DND-41 (cell line): ENCODE measurements at regions not wholly inside any gene's neighbourhood (a gene's known extent, or its start where the extent isn't known, plus 50 kb on each side); places are given as distances from the start of the nearest gene placed in this dataset.

Source experiments
- ATAC-seq: fragments of 200-7000 bp; cut with Tn5 transposase; 3 replicates; pipeline ENCODE4 v1.9.1; 2021; ENCODE audit warnings: low read depth; ENCODE audit not compliant: insufficient read depth
- DNase-seq: peaks from one replicate; pipeline ENCODE4 v3.0.0-alpha.2; 2020
- H2AFZ ChIP-seq: 2 replicates; pipeline ENCODE4 v1.6.0; 2012; ENCODE audit warnings: low read depth, low read length
- H3K27ac ChIP-seq: 2 replicates; pipeline ENCODE4 v1.5.1; 2012; ENCODE audit warnings: low read length, inconsistent platforms
- H3K27me3 ChIP-seq: fragments of 200-600 bp; sonication (generic); 2 replicates; pipeline ENCODE4 v1.6.0; 2012; ENCODE audit warnings: low read length, mild to moderate bottlenecking, inconsistent platforms; ENCODE audit not compliant: insufficient read depth, poor library complexity
- H3K36me3 ChIP-seq: 2 replicates; pipeline ENCODE4 v1.5.1; 2012; ENCODE audit warnings: low read length, inconsistent platforms; ENCODE audit not compliant: insufficient read depth
- H3K4me1 ChIP-seq: 2 replicates; pipeline ENCODE4 v1.5.1; 2012; ENCODE audit warnings: mild to moderate bottlenecking, low read length; ENCODE audit not compliant: insufficient read depth
- H3K4me2 ChIP-seq: 2 replicates; pipeline ENCODE4 v1.6.0; 2012; ENCODE audit warnings: mild to moderate bottlenecking, moderate library complexity, low read length, inconsistent platforms; ENCODE audit not compliant: insufficient read depth
- H3K4me3 ChIP-seq, 2 experiments: fragments of 200-600 bp in 1 of 2; shearing (Covaris generic) in 1 of 2; 2 replicates each; pipeline ENCODE4 v1.5.1; 2012 to 2016; ENCODE audit warnings: inconsistent platforms in 2 of 2, low read length in 2 of 2, mild to moderate bottlenecking in 2 of 2, low read depth in 1 of 2, moderate library complexity in 1 of 2
- H3K79me2 ChIP-seq: 2 replicates; pipeline ENCODE4 v1.6.0; 2012; ENCODE audit warnings: low read length, inconsistent platforms; ENCODE audit not compliant: insufficient read depth
- H3K9ac ChIP-seq: 2 replicates; pipeline ENCODE4 v1.6.0; 2012; ENCODE audit warnings: low read depth, mild to moderate bottlenecking, inconsistent platforms, low read length, moderate library complexity
- H3K9me3 ChIP-seq: 2 replicates; pipeline ENCODE4 v1.5.1; 2012; ENCODE audit warnings: low read length, moderate library complexity, mild to moderate bottlenecking, inconsistent platforms; ENCODE audit not compliant: insufficient read depth, severe bottlenecking
- H4K20me1 ChIP-seq: 2 replicates; pipeline ENCODE4 v1.6.0; 2012; ENCODE audit warnings: low read length; ENCODE audit not compliant: insufficient read depth
- CTCF ChIP-seq: IDR thresholded peaks from 2 replicates; pipeline ENCODE4 v1.5.1; 2012; ENCODE audit warnings: borderline replicate concordance, low read length, moderate library complexity, mild to moderate bottlenecking; ENCODE audit not compliant: poor library complexity, severe bottlenecking; ENCODE audit errors: extremely low read depth
- EZH2 ChIP-seq: IDR thresholded peaks from 3 replicates; pipeline ENCODE4 v1.6.1; 2012; ENCODE audit warnings: borderline replicate concordance, low read depth, mild to moderate bottlenecking, moderate library complexity, low read length, inconsistent platforms; ENCODE audit not compliant: severe bottlenecking

DNA sequence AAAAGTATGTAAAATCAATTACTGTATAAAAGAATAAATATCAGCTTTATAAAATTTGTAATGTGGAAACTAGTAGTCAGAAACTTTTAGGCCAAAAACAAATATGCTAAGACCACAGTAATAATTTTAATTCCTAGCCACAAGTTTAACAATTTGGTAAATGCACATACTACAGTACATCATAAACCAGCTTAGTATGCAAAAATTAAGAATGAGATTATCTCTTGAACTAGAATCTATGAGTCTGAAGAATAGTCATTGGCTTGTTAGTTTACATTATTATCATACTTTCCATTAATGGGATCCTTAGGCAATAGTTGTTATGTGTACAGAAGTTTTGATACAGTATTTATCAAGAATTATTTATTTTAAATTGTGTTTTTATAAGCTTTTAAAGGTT lies 491.9 kb upstream of the FSIP2 start:
- TF ChIP-seq EZH2 = no peak
- TF ChIP-seq CTCF = no peak
- H3K36me3 ChIP-seq = no peaks in the 10 kb centered on the region
- ATAC-seq = no peak
- no peak overlapping the region for H3K4me3 ChIP-seq
- H3K79me2 ChIP-seq = no peaks in the 10 kb centered on the region
- H3K4me2 ChIP-seq = no peak overlapping the region
- no peaks in the 10 kb centered on the region for H4K20me1 ChIP-seq
- H3K4me1 ChIP-seq = no peaks in the 10 kb centered on the region
- no peak for DNase-seq
- H3K27ac ChIP-seq = no peak overlapping the region
- H3K9ac ChIP-seq = no peak overlapping the region
- H3K9me3 ChIP-seq = no peaks in the 10 kb centered on the region
- H3K27me3 ChIP-seq = no peaks in the 10 kb centered on the region
- no peak overlapping the region for H2AFZ ChIP-seq

DNA sequence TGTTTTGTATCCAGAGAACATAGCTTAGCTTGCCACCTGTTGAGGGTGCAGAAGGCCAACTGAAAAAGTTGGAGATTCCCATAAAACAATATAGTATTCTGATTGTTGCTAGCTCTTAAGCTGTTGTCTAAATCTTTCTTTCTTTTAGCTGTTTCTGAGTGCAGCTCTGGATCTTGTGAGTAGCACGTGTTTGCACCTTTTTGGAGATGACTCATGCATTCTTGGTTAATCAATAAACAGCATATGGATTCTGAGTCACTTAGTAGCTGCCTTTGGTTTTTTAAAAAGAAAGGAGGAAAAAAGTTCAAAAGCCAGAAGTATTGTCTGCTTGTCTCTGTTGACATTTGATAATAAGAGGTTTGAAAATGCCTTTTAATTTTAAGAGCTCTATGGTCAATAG lies 483.0 kb upstream of the FSIP2 start:
- no peaks in the 10 kb centered on the region for H3K36me3 ChIP-seq
- H3K79me2 ChIP-seq = no peaks in the 10 kb centered on the region
- no peaks in the 10 kb centered on the region for H3K9me3 ChIP-seq
- ATAC-seq = no peak
- H3K27ac ChIP-seq = no peak overlapping the region
- TF ChIP-seq CTCF (no peak), EZH2 (no peak)
- no peaks in the 10 kb centered on the region for H3K4me1 ChIP-seq
- no peak overlapping the region for H2AFZ ChIP-seq
- DNase-seq = no peak
- no peak overlapping the region for H3K4me2 ChIP-seq
- H4K20me1 ChIP-seq = no peaks in the 10 kb centered on the region
- H3K4me3 ChIP-seq = no peak overlapping the region
- no peak overlapping the region for H3K9ac ChIP-seq
- H3K27me3 ChIP-seq = no peaks in the 10 kb centered on the region

- Histone ChIP-seq H3K4me1 (no peaks in the 10 kb centered on the region), H2AFZ (no peak overlapping the region), H3K9me3 (no peaks in the 10 kb centered on the region), H4K20me1 (no peaks in the 10 kb centered on the region), H3K9ac (no peak overlapping the region), H3K79me2 (no peaks in the 10 kb centered on the region), H3K27me3 (no peaks in the 10 kb centered on the region), H3K4me3 (no peak overlapping the region), H3K36me3 (no peaks in the 10 kb centered on the region), H3K4me2 (no peak overlapping the region), H3K27ac (no peak overlapping the region)
- TF ChIP-seq CTCF (no peak), EZH2 (no peak)
- ATAC-seq (no peak), DNase-seq (no peak)
Measured at GRCh38 chr2:185265747-185266146, 472.9 kb upstream of the FSIP2 start.

- Histone ChIP-seq H3K4me2 (no peak overlapping the region), H2AFZ (no peak overlapping the region), H4K20me1 (no peaks in the 10 kb centered on the region), H3K27me3 (no peaks in the 10 kb centered on the region), H3K79me2 (no peaks in the 10 kb centered on the region), H3K36me3 (no peaks in the 10 kb centered on the region), H3K4me1 (no peaks in the 10 kb centered on the region), H3K9ac (no peak overlapping the region), H3K9me3 (no peaks in the 10 kb centered on the region), H3K27ac (no peak overlapping the region), H3K4me3 (no peak overlapping the region)
- no peak for TF ChIP-seq EZH2
- TF ChIP-seq CTCF = no peak
- ATAC-seq (no peak), DNase-seq (no peak)
Measured at GRCh38 chr2:185268651-185269050, 470.0 kb upstream of the FSIP2 start.
